ENCODE measurements at regions not wholly inside any gene's neighbourhood (a gene's known extent, or its start where the extent isn't known, plus 50 kb on each side); places are given as distances from the start of the nearest gene placed in this dataset.
"Not testable (repeated sequence)": the region's sequence is repeated elsewhere in the genome, so short reads cannot be mapped to it uniquely, and the experiment has no call there.

- no peak for TF ChIP-seq CTCF (IDR thresholded peaks at IDR 0.05; ENCODE audit: extremely low read depth, insufficient read depth, missing control alignments)
- no peak for DNase-seq (ENCODE audit: low spot score)
- in situ Hi-C loops (cut with MboI; ENCODE audit: low pct_unique_long_range_greater_than_20kb, low sequenced_read_pairs, unreplicated experiment), result no loop called here
These were observed 459.2 kb downstream of the FRK start for GRCh38 chr6:115601509-115601908.

- in situ Hi-C loops (cut with MboI; ENCODE audit: low pct_unique_long_range_greater_than_20kb, low sequenced_read_pairs, unreplicated experiment), result no loop called here
- TF ChIP-seq CTCF (IDR thresholded peaks at IDR 0.05; ENCODE audit: extremely low read depth, insufficient read depth, missing control alignments), result no peak
- DNase-seq (ENCODE audit: low spot score), result no peak
These were observed 459.6 kb downstream of the FRK start for GRCh38 chr6:115601064-115601463.

- no peak for TF ChIP-seq CTCF (IDR thresholded peaks at IDR 0.05; ENCODE audit: extremely low read depth, insufficient read depth, missing control alignments)
- DNase-seq (ENCODE audit: low spot score), result no peak
- in situ Hi-C loops (cut with MboI; ENCODE audit: low pct_unique_long_range_greater_than_20kb, low sequenced_read_pairs, unreplicated experiment), result no loop called here
These were observed 465.8 kb downstream of the FRK start for GRCh38 chr6:115594891-115595290.

GRCh38 chr6:115592025-115592424 is 468.7 kb downstream of the FRK start:
- TF ChIP-seq CTCF (IDR thresholded peaks at IDR 0.05; ENCODE audit: extremely low read depth, insufficient read depth, missing control alignments), result no peak
- no peak for DNase-seq (ENCODE audit: low spot score)
- in situ Hi-C loops (cut with MboI; ENCODE audit: low pct_unique_long_range_greater_than_20kb, low sequenced_read_pairs, unreplicated experiment), result no loop called here

- in situ Hi-C loops (cut with MboI; ENCODE audit: low pct_unique_long_range_greater_than_20kb, low sequenced_read_pairs, unreplicated experiment); DNase-seq (ENCODE audit: low spot score): not testable (repeated sequence)
These were observed 471.6 kb downstream of the FRK start for GRCh38 chr6:115589072-115589471.

- no peak for DNase-seq (ENCODE audit: low spot score)
- in situ Hi-C loops (cut with MboI; ENCODE audit: low pct_unique_long_range_greater_than_20kb, low sequenced_read_pairs, unreplicated experiment), result no loop called here
- TF ChIP-seq CTCF (IDR thresholded peaks at IDR 0.05; ENCODE audit: extremely low read depth, insufficient read depth, missing control alignments), result no peak
These were observed 477.4 kb downstream of the FRK start for GRCh38 chr6:115583290-115583689.

GRCh38 chr6:115582386-115582785 is 478.3 kb downstream of the FRK start:
- in situ Hi-C loops (cut with MboI; ENCODE audit: low pct_unique_long_range_greater_than_20kb, low sequenced_read_pairs, unreplicated experiment), result no loop called here
- TF ChIP-seq CTCF (IDR thresholded peaks at IDR 0.05; ENCODE audit: extremely low read depth, insufficient read depth, missing control alignments), result no peak
- DNase-seq (ENCODE audit: low spot score), result no peak

- DNase-seq (ENCODE audit: low spot score); in situ Hi-C loops (cut with MboI; ENCODE audit: low pct_unique_long_range_greater_than_20kb, low sequenced_read_pairs, unreplicated experiment): not testable (repeated sequence)
These were observed 481.1 kb downstream of the FRK start for GRCh38 chr6:115579565-115579964.

Data from GM13977 (cell line).